SK-N-SH treated with all-trans-retinoic acid at 6 μM for 48 hours (cell line): ENCODE measurements at regions not wholly inside any gene's neighbourhood (a gene's known extent, or its start where the extent isn't known, plus 50 kb on each side); places are given as distances from the start of the nearest gene placed in this dataset.

Source experiments
- ATAC-seq: fragments of 200-7000 bp; cut with Tn5 transposase; 3 replicates; pipeline ENCODE4 v1.9.1; 2020; ENCODE audit warnings: mild to moderate bottlenecking, moderate library complexity
- ARNTL ChIP-seq: fragments of 450-650 bp; formaldehyde crosslinking; IDR thresholded peaks from 2 replicates; pipeline ENCODE4 v1.5.0; 2020; ENCODE audit warnings: low read depth, mild to moderate bottlenecking, moderate library complexity, borderline replicate concordance
- BACH2 ChIP-seq: fragments of 250-450 bp; sonication (Bioruptor Pico); IDR thresholded peaks from 2 replicates; pipeline ENCODE4 v1.9.0; 2021; ENCODE audit warnings: mild to moderate bottlenecking, borderline replicate concordance
- CSDC2 ChIP-seq: fragments of 250-450 bp; sonication (Bioruptor Pico); IDR thresholded peaks from 2 replicates; pipeline ENCODE4 v1.5.0; 2020; ENCODE audit warnings: mild to moderate bottlenecking, moderate library complexity
- CSRNP3 ChIP-seq: fragments of 250-450 bp; sonication (Bioruptor Pico); IDR thresholded peaks from 2 replicates; pipeline ENCODE4 v1.5.1; 2021; ENCODE audit warnings: mild to moderate bottlenecking, moderate library complexity
- ESRRG ChIP-seq: fragments of 250-450 bp; sonication (Bioruptor Pico); IDR thresholded peaks from 2 replicates; pipeline ENCODE4 v1.6.1; 2021; ENCODE audit warnings: mild to moderate bottlenecking
- GLIS3 ChIP-seq: fragments of 250-450 bp; sonication (Bioruptor Pico); IDR thresholded peaks from 2 replicates; pipeline ENCODE4 v1.5.0; 2020; ENCODE audit warnings: mild to moderate bottlenecking, moderate library complexity
- ISL1 ChIP-seq: fragments of 250-450 bp; sonication (Bioruptor Pico); IDR thresholded peaks from 2 replicates; pipeline ENCODE4 v2.1.2; 2022; ENCODE audit warnings: mild to moderate bottlenecking, moderate library complexity
- OSR1 ChIP-seq: fragments of 250-450 bp; sonication (Bioruptor Pico); IDR thresholded peaks from 2 replicates; pipeline ENCODE4 v1.8.0; 2022; ENCODE audit warnings: moderate library complexity, mild to moderate bottlenecking, inconsistent platforms
- PATZ1 ChIP-seq: fragments of 250-450 bp; sonication (Bioruptor Pico); IDR thresholded peaks from 2 replicates; pipeline ENCODE4 v1.8.0; 2020; ENCODE audit warnings: mild to moderate bottlenecking, moderate library complexity, borderline replicate concordance
- POU6F1 ChIP-seq: fragments of 250-450 bp; sonication (Bioruptor Pico); IDR thresholded peaks from 2 replicates; pipeline ENCODE4 v1.8.0; 2021; ENCODE audit warnings: low read depth, mild to moderate bottlenecking, moderate library complexity, borderline replicate concordance
- PPARA ChIP-seq: fragments of 250-450 bp; sonication (Bioruptor Pico); IDR thresholded peaks from 2 replicates; pipeline ENCODE4 v1.5.0; 2020; ENCODE audit warnings: mild to moderate bottlenecking, borderline replicate concordance
- RARB ChIP-seq: fragments of 250-450 bp; sonication (Bioruptor Pico); IDR thresholded peaks from 2 replicates; pipeline ENCODE4 v1.8.0; 2021; ENCODE audit warnings: mild to moderate bottlenecking, moderate library complexity
- SNAI2 ChIP-seq: fragments of 250-450 bp; sonication (Bioruptor Pico); IDR thresholded peaks from 2 replicates; pipeline ENCODE4 v1.5.0; 2020; ENCODE audit warnings: mild to moderate bottlenecking, moderate library complexity
- TCF4 ChIP-seq: fragments of 250-450 bp; sonication (Bioruptor Pico); IDR thresholded peaks from 2 replicates; pipeline ENCODE4 v1.8.0; 2021; ENCODE audit warnings: mild to moderate bottlenecking, moderate library complexity, borderline replicate concordance
- TOX ChIP-seq: fragments of 250-450 bp; sonication (Bioruptor Pico); IDR thresholded peaks from 2 replicates; pipeline ENCODE4 v1.8.0; 2021; ENCODE audit warnings: mild to moderate bottlenecking, moderate library complexity, borderline replicate concordance
- ZC3H10 ChIP-seq: fragments of 250-450 bp; sonication (Bioruptor Pico); IDR thresholded peaks from 2 replicates; pipeline ENCODE4 v1.5.1; 2021; ENCODE audit warnings: mild to moderate bottlenecking, moderate library complexity
- ZFP3 ChIP-seq: fragments of 250-450 bp; sonication (Bioruptor Pico); IDR thresholded peaks from 2 replicates; pipeline ENCODE4 v1.5.0; 2020; ENCODE audit warnings: mild to moderate bottlenecking, moderate library complexity
- ZFP30 ChIP-seq: fragments of 450-650 bp; formaldehyde crosslinking; IDR thresholded peaks from 2 replicates; pipeline ENCODE4 v1.5.0; 2022; ENCODE audit warnings: mild to moderate bottlenecking, moderate library complexity
- ZNF565 ChIP-seq: fragments of 450-650 bp; formaldehyde crosslinking; conservative IDR thresholded peaks from 2 replicates; pipeline ENCODE4 v1.5.0; 2020; ENCODE audit warnings: low read depth, mild to moderate bottlenecking, moderate library complexity
- ZNF70 ChIP-seq: fragments of 450-650 bp; formaldehyde crosslinking; IDR thresholded peaks from 2 replicates; pipeline ENCODE4 v1.5.0; 2020; ENCODE audit warnings: mild to moderate bottlenecking, moderate library complexity
- ZNF8 ChIP-seq: fragments of 450-650 bp; formaldehyde crosslinking; IDR thresholded peaks from 2 replicates; pipeline ENCODE4 v1.5.0; 2020; ENCODE audit warnings: mild to moderate bottlenecking, moderate library complexity
- TF ChIP-seq, protein P1 (sequence below): fragments of 250-450 bp; sonication (Bioruptor Pico); IDR thresholded peaks from 2 replicates; pipeline ENCODE4 v1.5.1; 2020; ENCODE audit warnings: low read depth, mild to moderate bottlenecking, moderate library complexity
- TF ChIP-seq, protein P2 (sequence below): fragments of 250-450 bp; sonication (Bioruptor Pico); IDR thresholded peaks from 2 replicates; pipeline ENCODE4 v1.5.0; 2020; ENCODE audit warnings: mild to moderate bottlenecking, moderate library complexity

- no peak for TF ChIP-seq ZNF8 (CRISPR knock-in tag)
- no peak for TF ChIP-seq OSR1 (CRISPR knock-in tag)
- TF ChIP-seq ZNF70 (CRISPR knock-in tag), result no peak
- no peak for TF ChIP-seq ARNTL
- no peak for ATAC-seq
These were observed 78.4 kb upstream of the KLF13 start for GRCh38 chr15:31248263-31248662.

DNA sequence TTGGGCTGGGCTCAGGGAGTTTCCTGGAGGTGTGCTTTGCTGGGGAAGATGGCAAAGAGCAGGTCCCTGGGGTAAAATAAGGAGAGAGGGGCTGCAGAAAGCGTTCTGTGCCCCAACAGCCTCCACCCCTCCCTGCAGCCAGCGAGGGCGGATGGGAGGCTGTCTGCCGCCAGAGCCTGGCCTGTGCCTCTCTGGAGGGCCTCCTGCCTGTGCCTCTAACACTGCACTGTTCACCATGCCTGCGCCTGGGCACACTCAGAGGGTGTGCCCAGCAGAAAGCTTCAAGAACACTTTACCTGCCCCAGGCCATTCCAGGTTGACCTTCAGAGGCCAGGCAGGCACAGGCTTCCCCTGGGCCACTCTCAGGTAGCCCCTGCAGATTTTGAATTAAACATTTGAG, 77.7 kb upstream of the KLF13 start:
- TF ChIP-seq ESRRG (CRISPR knock-in tag) (no peak), ZC3H10 (CRISPR knock-in tag) (no peak), RARB (CRISPR knock-in tag) (no peak), GLIS3 (CRISPR knock-in tag) (no peak), CSRNP3 (no peak), ZFP30 (CRISPR knock-in tag) (no peak), TOX (CRISPR knock-in tag) (no peak), BACH2 (CRISPR knock-in tag) (no peak), TCF4 (CRISPR knock-in tag) (no peak), CSDC2 (CRISPR knock-in tag) (no peak), OSR1 (CRISPR knock-in tag) (no peak), ZNF70 (CRISPR knock-in tag) (no peak), ZNF8 (CRISPR knock-in tag) (no peak), ZNF565 (CRISPR knock-in tag) (no peak), ISL1 (no peak)
- TF ChIP-seq, protein P1, sequence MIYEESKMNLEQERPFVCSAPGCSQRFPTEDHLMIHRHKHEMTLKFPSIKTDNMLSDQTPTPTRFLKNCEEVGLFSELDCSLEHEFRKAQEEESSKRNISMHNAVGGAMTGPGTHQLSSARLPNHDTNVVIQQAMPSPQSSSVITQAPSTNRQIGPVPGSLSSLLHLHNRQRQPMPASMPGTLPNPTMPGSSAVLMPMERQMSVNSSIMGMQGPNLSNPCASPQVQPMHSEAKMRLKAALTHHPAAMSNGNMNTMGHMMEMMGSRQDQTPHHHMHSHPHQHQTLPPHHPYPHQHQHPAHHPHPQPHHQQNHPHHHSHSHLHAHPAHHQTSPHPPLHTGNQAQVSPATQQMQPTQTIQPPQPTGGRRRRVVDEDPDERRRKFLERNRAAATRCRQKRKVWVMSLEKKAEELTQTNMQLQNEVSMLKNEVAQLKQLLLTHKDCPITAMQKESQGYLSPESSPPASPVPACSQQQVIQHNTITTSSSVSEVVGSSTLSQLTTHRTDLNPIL (CRISPR knock-in tag), result no peak
- no peak for ATAC-seq

DNA sequence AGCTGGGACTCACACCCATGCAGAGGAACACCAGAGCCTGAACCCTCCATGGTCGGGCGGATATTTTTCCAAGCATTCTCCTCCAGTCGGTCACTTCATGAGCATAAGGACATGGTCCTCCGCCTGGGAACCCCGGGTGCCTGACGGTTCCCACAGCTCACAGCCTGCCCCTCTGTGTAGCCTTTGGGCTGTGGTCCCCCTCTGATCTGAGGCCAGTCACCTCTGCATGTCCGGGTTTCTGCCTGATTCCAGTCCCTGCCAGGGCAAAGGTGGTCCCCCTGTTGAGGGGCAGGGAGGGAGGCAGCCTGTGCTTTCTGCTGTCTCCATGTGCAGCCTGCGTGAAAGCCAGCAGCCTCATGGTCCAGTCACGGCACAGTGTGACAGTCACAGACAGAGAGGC, 76.6 kb upstream of the KLF13 start:
- no peak for ATAC-seq
- TF ChIP-seq ZFP3, result no peak
- no peak for TF ChIP-seq ZNF8 (CRISPR knock-in tag)
- TF ChIP-seq PATZ1 (CRISPR knock-in tag), result no peak
- no peak for TF ChIP-seq SNAI2 (CRISPR knock-in tag)
- TF ChIP-seq GLIS3 (CRISPR knock-in tag), result no peak
- TF ChIP-seq POU6F1 (CRISPR knock-in tag), result no peak
- TF ChIP-seq CSRNP3, result no peak
- no peak for TF ChIP-seq ZNF565 (CRISPR knock-in tag)
- TF ChIP-seq CSDC2 (CRISPR knock-in tag), result no peak
- no peak for TF ChIP-seq OSR1 (CRISPR knock-in tag)
- no peak for TF ChIP-seq TCF4 (CRISPR knock-in tag)
- no peak for TF ChIP-seq ZC3H10 (CRISPR knock-in tag)
- TF ChIP-seq, protein P2, sequence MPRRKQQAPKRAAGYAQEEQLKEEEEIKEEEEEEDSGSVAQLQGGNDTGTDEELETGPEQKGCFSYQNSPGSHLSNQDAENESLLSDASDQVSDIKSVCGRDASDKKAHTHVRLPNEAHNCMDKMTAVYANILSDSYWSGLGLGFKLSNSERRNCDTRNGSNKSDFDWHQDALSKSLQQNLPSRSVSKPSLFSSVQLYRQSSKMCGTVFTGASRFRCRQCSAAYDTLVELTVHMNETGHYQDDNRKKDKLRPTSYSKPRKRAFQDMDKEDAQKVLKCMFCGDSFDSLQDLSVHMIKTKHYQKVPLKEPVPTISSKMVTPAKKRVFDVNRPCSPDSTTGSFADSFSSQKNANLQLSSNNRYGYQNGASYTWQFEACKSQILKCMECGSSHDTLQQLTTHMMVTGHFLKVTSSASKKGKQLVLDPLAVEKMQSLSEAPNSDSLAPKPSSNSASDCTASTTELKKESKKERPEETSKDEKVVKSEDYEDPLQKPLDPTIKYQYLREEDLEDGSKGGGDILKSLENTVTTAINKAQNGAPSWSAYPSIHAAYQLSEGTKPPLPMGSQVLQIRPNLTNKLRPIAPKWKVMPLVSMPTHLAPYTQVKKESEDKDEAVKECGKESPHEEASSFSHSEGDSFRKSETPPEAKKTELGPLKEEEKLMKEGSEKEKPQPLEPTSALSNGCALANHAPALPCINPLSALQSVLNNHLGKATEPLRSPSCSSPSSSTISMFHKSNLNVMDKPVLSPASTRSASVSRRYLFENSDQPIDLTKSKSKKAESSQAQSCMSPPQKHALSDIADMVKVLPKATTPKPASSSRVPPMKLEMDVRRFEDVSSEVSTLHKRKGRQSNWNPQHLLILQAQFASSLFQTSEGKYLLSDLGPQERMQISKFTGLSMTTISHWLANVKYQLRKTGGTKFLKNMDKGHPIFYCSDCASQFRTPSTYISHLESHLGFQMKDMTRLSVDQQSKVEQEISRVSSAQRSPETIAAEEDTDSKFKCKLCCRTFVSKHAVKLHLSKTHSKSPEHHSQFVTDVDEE (CRISPR knock-in tag), result no peak
- no peak for TF ChIP-seq ESRRG (CRISPR knock-in tag)
- TF ChIP-seq PPARA (CRISPR knock-in tag), result no peak
- no peak for TF ChIP-seq RARB (CRISPR knock-in tag)
- TF ChIP-seq, protein P1 (CRISPR knock-in tag), result no peak
